Stimulated activated CD4-positive, alpha-beta T cell treated with anti-CD3 and anti-CD28 coated beads, TNF-alpha, amount 100 ng/mL, for 48 hours (primary cell): ENCODE measurements at regions not wholly inside any gene's neighbourhood (a gene's known extent, or its start where the extent isn't known, plus 50 kb on each side); places are given as distances from the start of the nearest gene placed in this dataset.

Experiments used
- DNase-seq, 3 donors: peaks; one replicate each; pipeline ENCODE4 v3.0.0-alpha.2; 2020; ENCODE audit warnings: low read depth in 3 of 3

GRCh38 chr2:155689791-155690190 lies 642.7 kb downstream of the NR4A2 start:
- DNase-seq, result no peak

GRCh38 chr2:155687181-155687580 lies 645.3 kb downstream of the NR4A2 start:
- no peak for DNase-seq

GRCh38 chr2:155679647-155680046 lies 652.9 kb downstream of the NR4A2 start:
- DNase-seq, result no peak

GRCh38 chr2:155675920-155676319 lies 656.6 kb downstream of the NR4A2 start:
- no peak for DNase-seq

GRCh38 chr2:155665704-155666103 lies 666.8 kb downstream of the NR4A2 start:
- no peak for DNase-seq

GRCh38 chr2:155663265-155663664 lies 669.3 kb downstream of the NR4A2 start:
- no peak for DNase-seq

GRCh38 chr2:155662224-155662623 lies 670.3 kb downstream of the NR4A2 start:
- no peak for DNase-seq

- no peak for DNase-seq
These were observed 679.3 kb downstream of the NR4A2 start for GRCh38 chr2:155653176-155653575.

- DNase-seq, result no peak
These were observed 680.7 kb downstream of the NR4A2 start for GRCh38 chr2:155651851-155652250.

GRCh38 chr2:155645791-155646190 lies 686.7 kb downstream of the NR4A2 start:
- DNase-seq, result no peak

GRCh38 chr2:155643056-155643775 lies 689.3 kb downstream of the NR4A2 start:
- DNase-seq, result no peak

GRCh38 chr2:155633887-155634570 lies 698.5 kb downstream of the NR4A2 start:
- DNase-seq, result no peak

GRCh38 chr2:155633060-155633839 lies 699.3 kb downstream of the NR4A2 start:
- no peak for DNase-seq

- no peak for DNase-seq
These were observed 701.8 kb downstream of the NR4A2 start for GRCh38 chr2:155630760-155631159.

- DNase-seq, result no peak
These were observed 710.1 kb downstream of the NR4A2 start for GRCh38 chr2:155622443-155622842.

- DNase-seq, result no peak
These were observed 731.4 kb downstream of the NR4A2 start for GRCh38 chr2:155600914-155601760.

- DNase-seq, result no peak
These were observed 732.2 kb downstream of the NR4A2 start for GRCh38 chr2:155600296-155600695.

GRCh38 chr2:155599834-155600233 lies 732.7 kb downstream of the NR4A2 start:
- no peak for DNase-seq

GRCh38 chr2:155583674-155584195 lies 748.8 kb downstream of the NR4A2 start:
- DNase-seq, result no peak

- DNase-seq, result no peak
These were observed 757.6 kb downstream of the NR4A2 start for GRCh38 chr2:155574941-155575340.

- DNase-seq, result no peak
These were observed 785.0 kb downstream of the NR4A2 start for GRCh38 chr2:155547571-155547970.
